ENCODE measurements at regions not wholly inside any gene's neighbourhood (a gene's known extent, or its start where the extent isn't known, plus 50 kb on each side); places are given as distances from the start of the nearest gene placed in this dataset.

- WGBS = 61% methylated on average over 2 of the region's 2 CpGs
Observed at GRCh38 chr13:89454681-89455080, 1783.5 kb downstream of the SLITRK5 start.

DNA sequence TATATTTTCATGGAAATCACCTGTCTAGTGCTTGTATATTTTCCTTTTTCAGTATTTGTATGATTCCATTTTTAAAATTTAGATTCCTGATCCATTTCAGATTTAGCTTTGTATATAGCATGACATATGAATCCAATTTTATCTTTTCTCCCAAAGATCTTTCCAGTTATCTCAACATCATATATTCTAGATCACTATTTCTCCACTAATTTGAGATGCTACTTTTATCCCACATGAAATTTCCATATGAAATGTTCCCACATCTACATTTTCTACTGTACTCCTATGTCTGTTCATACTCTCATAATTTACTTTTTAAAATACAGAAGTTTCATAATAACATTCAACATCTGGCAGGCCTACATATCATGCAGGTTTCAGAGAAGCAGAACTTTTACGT lies 1784.1 kb downstream of the SLITRK5 start:
- Histone ChIP-seq H3K9ac (ENCODE audit: low read depth in 1 of 2, low read length in 2 of 2) (no peak overlapping the region), H3K27me3 (ENCODE audit: control insufficient read depth in 4 of 4, insufficient read depth in 4 of 4, low read length in 3 of 4) (no peaks in the 10 kb centered on the region), H3K36me3 (ENCODE audit: control insufficient read depth in 4 of 4, insufficient read depth in 3 of 4, low read depth in 1 of 4, low read length in 3 of 4) (no peaks in the 10 kb centered on the region), H3K4me1 (ENCODE audit: control insufficient read depth in 4 of 4, insufficient read depth in 4 of 4, low read length in 3 of 4) (no peaks in the 10 kb centered on the region), H3K27ac (ENCODE audit: low read depth in 1 of 2, low read length in 2 of 2) (no peak overlapping the region), H3K9me3 (ENCODE audit: control insufficient read depth in 4 of 4, low read length in 3 of 4) (no peaks in the 10 kb centered on the region), H3K4me3 (ENCODE audit: low read depth in 1 of 3, low read length in 3 of 3) (no peak overlapping the region)
- no peak for DNase-seq (ENCODE audit: low spot score)
- 85% methylated on average over 1 of the region's 1 CpG for WGBS
- TF ChIP-seq TAF1 (conservative IDR thresholded peaks at IDR 0.05) (no peak), FOXA2 (IDR thresholded peaks at IDR 0.05) (no peak), RAD21 (IDR thresholded peaks at IDR 0.05) (no peak), HNF4G (IDR thresholded peaks at IDR 0.05) (no peak), REST (IDR thresholded peaks at IDR 0.05) (no peak), EGR1 (IDR thresholded peaks at IDR 0.05; ENCODE audit: low read depth in 2 of 2) (no peak)
- TF ChIP-seq, protein P1, sequence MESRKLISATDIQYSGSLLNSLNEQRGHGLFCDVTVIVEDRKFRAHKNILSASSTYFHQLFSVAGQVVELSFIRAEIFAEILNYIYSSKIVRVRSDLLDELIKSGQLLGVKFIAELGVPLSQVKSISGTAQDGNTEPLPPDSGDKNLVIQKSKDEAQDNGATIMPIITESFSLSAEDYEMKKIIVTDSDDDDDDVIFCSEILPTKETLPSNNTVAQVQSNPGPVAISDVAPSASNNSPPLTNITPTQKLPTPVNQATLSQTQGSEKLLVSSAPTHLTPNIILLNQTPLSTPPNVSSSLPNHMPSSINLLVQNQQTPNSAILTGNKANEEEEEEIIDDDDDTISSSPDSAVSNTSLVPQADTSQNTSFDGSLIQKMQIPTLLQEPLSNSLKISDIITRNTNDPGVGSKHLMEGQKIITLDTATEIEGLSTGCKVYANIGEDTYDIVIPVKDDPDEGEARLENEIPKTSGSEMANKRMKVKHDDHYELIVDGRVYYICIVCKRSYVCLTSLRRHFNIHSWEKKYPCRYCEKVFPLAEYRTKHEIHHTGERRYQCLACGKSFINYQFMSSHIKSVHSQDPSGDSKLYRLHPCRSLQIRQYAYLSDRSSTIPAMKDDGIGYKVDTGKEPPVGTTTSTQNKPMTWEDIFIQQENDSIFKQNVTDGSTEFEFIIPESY (IDR thresholded peaks at IDR 0.05) = no peak

More at GRCh38 chr13:89454681-89455080, 1783.5 kb downstream of the SLITRK5 start:
- TF ChIP-seq TAF1 (conservative IDR thresholded peaks at IDR 0.05) (no peak), CTCF (IDR thresholded peaks at IDR 0.05; ENCODE audit: low read depth, low read length, missing input control) (no peak), JUND (IDR thresholded peaks at IDR 0.05) (no peak), GABPA (IDR thresholded peaks at IDR 0.05 in 1 of 2, conservative IDR thresholded peaks at IDR 0.05 in 1 of 2) (no peak), RXRA (IDR thresholded peaks at IDR 0.05) (no peak), NR2F2 (IDR thresholded peaks at IDR 0.05) (no peak), ATF3 (IDR thresholded peaks at IDR 0.05) (no peak)
- TF ChIP-seq, protein P1 (IDR thresholded peaks at IDR 0.05) = no peak
- Histone ChIP-seq H3K9me3 (ENCODE audit: control insufficient read depth in 4 of 4, low read length in 3 of 4) (no peaks in the 10 kb centered on the region), H3K4me3 (ENCODE audit: low read depth in 1 of 3, low read length in 3 of 3) (no peak overlapping the region), H3K9ac (ENCODE audit: low read depth in 1 of 2, low read length in 2 of 2) (no peak overlapping the region), H3K4me1 (ENCODE audit: control insufficient read depth in 4 of 4, insufficient read depth in 4 of 4, low read length in 3 of 4) (no peaks in the 10 kb centered on the region), H3K27me3 (ENCODE audit: control insufficient read depth in 4 of 4, insufficient read depth in 4 of 4, low read length in 3 of 4) (no peaks in the 10 kb centered on the region), H3K27ac (ENCODE audit: low read depth in 1 of 2, low read length in 2 of 2) (no peak overlapping the region), H3K36me3 (ENCODE audit: control insufficient read depth in 4 of 4, insufficient read depth in 3 of 4, low read depth in 1 of 4, low read length in 3 of 4) (no peaks in the 10 kb centered on the region)
- no peak for DNase-seq (ENCODE audit: low spot score)

All from liver (tissue), 8 donors.